IPS DF 4.7 (cell line): ENCODE measurements at regions not wholly inside any gene's neighbourhood (a gene's known extent, or its start where the extent isn't known, plus 50 kb on each side); places are given as distances from the start of the nearest gene placed in this dataset.
A peak's percentile ranks its signal among the peaks of the same experiment; 100 is the strongest.

Source experiments
- DNase-seq: peaks from one replicate; pipeline ENCODE4 v3.0.0-alpha.2; 2013; ENCODE audit warnings: low spot score; ENCODE audit errors: extremely low read depth

DNA sequence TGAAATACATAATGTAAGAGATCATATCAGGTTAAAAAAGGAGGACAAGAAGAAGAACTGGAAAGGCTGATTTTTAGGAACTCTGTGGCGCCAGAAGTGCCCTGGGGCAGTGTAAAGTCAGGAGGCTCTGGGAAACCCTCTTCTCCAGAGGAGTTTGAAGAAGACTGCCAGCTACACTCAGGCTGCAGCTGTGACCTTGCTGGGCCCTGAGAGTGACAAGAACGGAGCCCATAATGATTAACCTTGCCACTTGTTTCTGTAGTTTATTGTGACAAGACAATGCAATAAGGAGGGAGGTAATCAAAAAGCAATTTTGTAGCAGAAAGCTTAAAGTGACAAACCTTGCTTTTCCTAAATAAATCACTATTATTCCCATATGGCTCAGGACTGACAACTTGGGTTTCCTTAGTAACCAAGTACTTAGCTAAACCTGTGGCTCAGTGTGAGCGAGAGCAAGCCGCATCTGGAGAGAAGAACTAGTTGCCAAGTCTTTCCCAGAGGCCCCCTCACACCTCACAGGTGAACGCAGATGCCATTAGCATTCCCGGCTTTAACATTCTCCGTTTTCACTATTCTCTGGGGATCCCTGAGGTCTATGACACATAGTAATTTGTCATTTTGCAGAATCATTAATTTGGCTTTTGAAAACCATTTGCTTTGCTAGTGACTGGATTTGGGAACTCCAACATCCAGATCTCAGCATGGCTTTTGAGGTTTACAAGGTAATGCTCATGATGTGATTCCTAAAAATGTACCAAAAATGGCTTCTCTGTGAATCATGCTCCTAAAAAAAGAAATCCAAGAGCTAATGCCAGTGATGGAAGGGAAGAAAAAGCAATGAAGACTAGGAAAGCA, 115.9 kb downstream of the OMA1 start:
- DNase-seq = no peak

DNA sequence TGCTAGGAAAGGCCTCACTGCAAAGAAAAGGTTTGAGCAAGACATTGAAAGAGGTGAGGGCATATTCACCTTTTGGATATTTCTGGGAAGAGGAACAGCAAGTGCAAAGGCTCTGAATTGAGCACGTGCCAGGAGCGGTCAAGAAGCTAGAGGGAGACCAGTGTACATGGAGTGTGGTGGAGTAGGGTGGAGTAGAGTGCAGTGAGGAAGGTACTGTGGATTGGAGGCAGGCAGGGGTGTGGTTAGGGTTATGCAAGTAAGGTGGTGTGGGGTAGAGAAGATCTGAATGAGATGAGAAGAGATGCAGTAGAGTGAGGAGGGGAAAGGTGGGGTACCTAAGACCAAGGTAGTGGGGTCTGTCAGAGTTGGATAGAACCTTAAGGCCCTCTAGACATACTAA, 119.6 kb downstream of the OMA1 start:
- no peak for DNase-seq

- no peak for DNase-seq
These were observed 124.1 kb downstream of the OMA1 start for GRCh38 chr1:58422436-58422835.

DNA sequence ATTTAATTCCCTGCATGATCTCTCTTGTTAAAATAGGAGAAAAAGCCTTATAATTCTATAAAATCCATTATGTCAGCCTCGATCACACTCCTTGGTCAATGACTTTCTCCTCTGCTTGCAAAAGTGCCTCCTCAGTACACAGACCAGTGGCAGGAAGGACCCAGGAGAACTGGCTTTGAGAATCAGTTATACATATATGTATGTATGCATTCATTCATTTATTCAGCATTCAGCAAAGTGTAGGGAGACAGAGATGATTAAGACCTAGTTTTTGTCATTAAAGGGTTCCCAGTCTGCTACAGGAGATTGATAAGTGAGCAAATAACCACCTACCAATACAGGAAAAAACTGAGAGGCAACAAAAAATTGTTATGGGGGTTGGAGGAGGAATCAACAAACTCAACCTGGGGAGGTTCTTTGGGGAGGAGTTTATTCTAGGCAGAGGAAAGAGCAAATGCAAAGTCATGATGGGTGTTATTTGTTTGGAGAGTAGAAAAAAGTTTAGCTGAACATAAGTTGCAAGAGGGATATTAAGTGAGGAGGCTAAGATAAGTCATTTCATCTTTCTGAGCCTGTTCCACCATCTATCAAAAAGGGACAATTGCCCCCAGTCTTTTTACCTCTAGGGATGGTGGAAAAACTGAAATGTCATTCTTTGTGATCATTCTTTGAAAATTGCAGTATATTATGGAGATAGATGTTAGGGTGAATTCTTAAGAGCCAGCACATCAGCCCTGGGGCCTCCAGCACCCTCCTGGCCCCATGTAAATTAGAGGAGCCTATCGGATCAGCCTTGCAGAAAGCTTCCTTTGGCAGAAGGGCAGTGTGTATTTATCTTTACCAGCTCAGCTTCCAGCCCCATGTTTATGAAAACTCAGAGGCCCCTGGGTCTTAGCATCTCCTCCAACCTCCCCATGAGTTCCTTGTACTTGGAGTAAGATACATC, 128.0 kb downstream of the OMA1 start:
- no peak for DNase-seq

- no peak for DNase-seq
These were observed 134.4 kb downstream of the OMA1 start for GRCh38 chr1:58412071-58412580.

DNA sequence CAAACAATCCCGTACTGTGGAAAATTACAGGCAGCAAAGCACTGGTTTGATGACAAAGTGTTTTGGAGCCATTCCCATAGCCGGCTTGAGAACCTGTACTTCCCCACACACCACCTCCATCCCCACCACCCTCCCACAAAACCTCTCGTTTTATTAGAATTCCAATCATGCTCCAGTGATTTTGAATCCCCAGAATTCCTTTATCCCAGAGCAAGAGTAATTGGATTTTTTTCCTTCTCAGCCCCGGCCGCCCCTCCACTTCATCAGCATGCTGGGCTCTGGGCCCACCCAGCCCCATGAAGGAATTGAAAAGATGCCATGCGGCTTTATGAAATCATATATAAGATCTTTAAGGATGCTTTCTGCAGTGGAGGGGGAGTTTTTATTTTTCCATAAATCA, 136.6 kb downstream of the OMA1 start:
- no peak for DNase-seq

DNA sequence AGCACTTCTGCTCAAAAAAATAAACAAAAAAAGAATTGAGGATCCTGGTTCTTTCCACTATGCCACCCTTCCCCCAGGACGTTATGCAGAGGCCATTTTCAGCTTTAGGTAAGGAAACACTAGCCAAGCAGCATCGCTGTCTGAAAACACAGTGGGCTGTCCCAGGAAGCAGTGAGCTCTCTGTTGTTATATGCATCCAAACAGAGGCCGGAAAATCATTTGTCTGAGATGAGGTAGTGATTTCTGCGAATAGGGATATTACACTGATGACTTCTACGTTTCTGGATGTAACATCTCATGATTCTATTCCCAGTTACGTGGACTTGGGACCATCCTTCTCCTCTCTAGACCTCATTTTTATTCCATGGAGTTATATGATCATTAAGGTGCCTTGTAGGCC, 137.2 kb downstream of the OMA1 start:
- DNase-seq = no peak

DNA sequence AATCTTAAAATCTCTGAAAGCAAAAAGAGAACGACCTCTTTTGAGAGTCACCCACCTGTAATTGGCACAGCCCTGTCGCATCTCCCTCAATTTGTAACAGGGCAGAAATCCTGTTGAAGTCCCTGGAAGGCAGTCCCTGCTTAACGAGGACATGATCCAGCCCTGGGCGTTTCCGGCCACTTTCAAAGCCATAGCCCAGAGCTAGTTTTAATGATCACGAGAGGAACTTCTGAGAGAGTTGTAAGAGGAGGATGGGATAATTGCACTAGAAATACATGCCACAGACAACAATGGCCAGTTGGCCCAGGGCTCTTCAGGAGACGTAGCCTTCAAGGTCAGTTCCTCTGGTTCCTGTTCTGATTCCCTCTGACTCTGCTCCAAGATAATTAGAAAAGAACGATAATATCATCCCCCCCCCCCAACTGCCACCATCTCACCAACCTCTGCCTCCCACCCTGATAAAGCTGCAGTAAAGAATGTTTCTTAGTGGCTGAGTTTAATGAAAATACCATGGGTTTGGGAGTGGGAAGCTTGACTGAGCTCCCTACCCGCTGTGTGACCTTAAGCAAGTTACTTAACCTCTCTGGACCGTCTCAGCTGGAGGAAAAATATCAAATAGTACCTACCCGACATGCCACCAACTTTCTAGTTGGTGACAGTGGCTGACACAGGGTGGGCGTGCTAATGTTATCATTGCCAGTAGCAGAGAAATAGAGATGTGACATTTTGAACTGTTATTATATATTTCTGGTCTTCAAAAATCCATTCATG, 140.0 kb downstream of the OMA1 start:
- no peak for DNase-seq

DNA sequence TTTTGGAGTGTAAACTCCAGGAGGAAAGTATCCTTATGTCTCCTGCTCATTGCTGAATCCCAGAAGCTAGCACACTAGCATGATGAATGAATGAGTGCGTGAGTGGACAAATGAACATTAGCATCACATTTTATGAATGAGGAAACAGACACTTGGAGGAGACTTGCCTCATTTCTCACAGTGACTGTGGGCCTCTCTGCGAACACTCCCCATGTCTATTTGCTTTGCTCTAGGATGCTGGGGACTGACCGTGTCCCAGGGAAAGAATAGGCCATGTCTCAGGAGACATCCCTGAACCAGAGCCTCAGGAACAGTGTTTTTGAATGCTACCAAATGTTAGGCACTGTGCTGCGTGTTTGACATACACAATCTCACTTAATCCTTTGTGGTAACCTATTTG, 140.9 kb downstream of the OMA1 start:
- no peak for DNase-seq

- DNase-seq = no peak
These were observed 142.6 kb downstream of the OMA1 start for GRCh38 chr1:58403894-58404293.

GRCh38 chr1:58402444-58402843, 144.1 kb downstream of the OMA1 start:
- no peak for DNase-seq

- no peak for DNase-seq
These were observed 144.5 kb downstream of the OMA1 start for GRCh38 chr1:58401991-58402390.

- no peak for DNase-seq
These were observed 147.3 kb downstream of the OMA1 start for GRCh38 chr1:58399176-58399575.

- no peak for DNase-seq
These were observed 147.8 kb downstream of the OMA1 start for GRCh38 chr1:58398714-58399113.

GRCh38 chr1:58397187-58397820, 149.2 kb downstream of the OMA1 start:
- DNase-seq = no peak

GRCh38 chr1:58396150-58396549, 150.4 kb downstream of the OMA1 start:
- DNase-seq = no peak

DNA sequence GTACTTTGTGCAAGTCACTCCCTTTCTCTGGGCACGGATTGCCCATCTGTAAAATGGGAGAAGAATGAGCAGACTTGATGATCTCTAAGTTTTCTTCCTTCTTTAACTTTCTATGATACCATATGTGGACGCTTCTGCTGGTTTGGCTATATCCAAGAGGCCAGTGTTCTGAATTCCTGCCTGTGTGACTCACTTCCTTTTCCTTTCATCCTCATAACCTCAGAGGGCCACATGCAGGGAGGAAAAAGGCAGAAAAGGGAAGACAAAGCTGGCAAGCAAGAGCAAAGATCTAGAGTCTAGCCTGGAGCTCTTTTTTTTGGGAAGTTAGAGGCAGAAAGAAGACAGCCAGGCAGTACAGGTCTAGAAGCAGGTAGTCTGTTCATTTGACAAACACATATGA, 151.2 kb downstream of the OMA1 start:
- peak; percentile 44 for DNase-seq

DNA sequence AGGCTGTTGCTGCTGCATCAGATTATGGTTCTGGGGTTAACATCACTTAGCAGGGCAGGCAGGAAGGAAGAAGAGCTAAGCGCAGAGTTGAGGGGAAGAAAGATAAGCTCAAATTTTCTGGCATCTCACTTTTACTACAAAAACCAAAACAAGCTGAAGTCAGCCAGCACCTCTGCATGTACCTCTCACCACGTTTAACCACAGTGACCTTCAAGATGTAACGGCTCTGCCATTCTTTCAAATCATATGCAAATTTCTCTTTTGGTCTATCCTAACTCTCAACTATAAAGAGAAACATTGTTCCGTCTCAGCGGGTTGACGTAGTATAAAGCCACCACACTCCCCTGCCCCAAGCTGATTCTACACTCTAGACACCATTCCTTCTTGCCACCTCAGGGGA, 154.4 kb downstream of the OMA1 start:
- DNase-seq = no peak

DNA sequence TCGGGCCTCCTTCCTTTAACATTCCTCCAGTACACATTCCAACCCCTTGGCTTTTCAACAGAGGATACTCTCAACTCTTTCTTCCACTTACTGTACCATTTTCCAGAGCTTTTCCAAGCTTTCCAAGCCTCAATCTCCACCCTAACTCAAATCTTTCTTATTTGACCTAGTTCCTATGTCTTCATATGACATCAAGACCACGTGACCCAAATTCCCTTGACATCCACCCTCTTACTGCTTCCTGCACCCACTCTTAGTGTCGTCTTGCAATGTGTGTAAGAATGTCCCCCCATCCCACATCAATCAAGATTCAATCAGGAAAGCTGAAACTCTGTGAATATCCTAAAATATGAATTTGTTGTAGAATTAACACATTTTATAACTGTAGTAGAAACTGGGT, 155.0 kb downstream of the OMA1 start:
- no peak for DNase-seq

- DNase-seq = no peak
These were observed 155.5 kb downstream of the OMA1 start for GRCh38 chr1:58391056-58391455.

GRCh38 chr1:58390091-58390490, 156.4 kb downstream of the OMA1 start:
- no peak for DNase-seq
